ENCODE measurements at regions not wholly inside any gene's neighbourhood (a gene's known extent, or its start where the extent isn't known, plus 50 kb on each side); places are given as distances from the start of the nearest gene placed in this dataset.

GRCh38 chr12:114757684-114758325 is 73.8 kb upstream of the TBX3 start:
- TF ChIP-seq, protein P1, sequence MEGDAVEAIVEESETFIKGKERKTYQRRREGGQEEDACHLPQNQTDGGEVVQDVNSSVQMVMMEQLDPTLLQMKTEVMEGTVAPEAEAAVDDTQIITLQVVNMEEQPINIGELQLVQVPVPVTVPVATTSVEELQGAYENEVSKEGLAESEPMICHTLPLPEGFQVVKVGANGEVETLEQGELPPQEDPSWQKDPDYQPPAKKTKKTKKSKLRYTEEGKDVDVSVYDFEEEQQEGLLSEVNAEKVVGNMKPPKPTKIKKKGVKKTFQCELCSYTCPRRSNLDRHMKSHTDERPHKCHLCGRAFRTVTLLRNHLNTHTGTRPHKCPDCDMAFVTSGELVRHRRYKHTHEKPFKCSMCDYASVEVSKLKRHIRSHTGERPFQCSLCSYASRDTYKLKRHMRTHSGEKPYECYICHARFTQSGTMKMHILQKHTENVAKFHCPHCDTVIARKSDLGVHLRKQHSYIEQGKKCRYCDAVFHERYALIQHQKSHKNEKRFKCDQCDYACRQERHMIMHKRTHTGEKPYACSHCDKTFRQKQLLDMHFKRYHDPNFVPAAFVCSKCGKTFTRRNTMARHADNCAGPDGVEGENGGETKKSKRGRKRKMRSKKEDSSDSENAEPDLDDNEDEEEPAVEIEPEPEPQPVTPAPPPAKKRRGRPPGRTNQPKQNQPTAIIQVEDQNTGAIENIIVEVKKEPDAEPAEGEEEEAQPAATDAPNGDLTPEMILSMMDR (IDR thresholded peaks at IDR 0.05): no peak
- TF ChIP-seq EP300 (IDR thresholded peaks at IDR 0.05; ENCODE audit: low read depth) (no peak), POLR2A (IDR thresholded peaks at IDR 0.05) (no peak)
